ENCODE measurements at regions not wholly inside any gene's neighbourhood (a gene's known extent, or its start where the extent isn't known, plus 50 kb on each side); places are given as distances from the start of the nearest gene placed in this dataset.

- no peak for ATAC-seq (ENCODE audit: low FRiP score)
These were observed 154.0 kb upstream of the C1orf87 start for GRCh38 chr1:60227601-60228000.

GRCh38 chr1:60225486-60225885 lies 151.9 kb upstream of the C1orf87 start:
- ATAC-seq (ENCODE audit: low FRiP score) = no peak
- TF ChIP-seq CTCF (IDR thresholded peaks at IDR 0.05) = no peak
- DNase-seq (ENCODE audit: low spot score) = no peak

More at GRCh38 chr1:60227601-60228000, 154.0 kb upstream of the C1orf87 start:
- no peak for DNase-seq (ENCODE audit: low spot score)
- no peak for TF ChIP-seq CTCF (IDR thresholded peaks at IDR 0.05)

- DNase-seq (ENCODE audit: low spot score) = no peak
- TF ChIP-seq CTCF (IDR thresholded peaks at IDR 0.05) = no peak
- ATAC-seq (ENCODE audit: low FRiP score) = no peak
These were observed 151.0 kb upstream of the C1orf87 start for GRCh38 chr1:60224523-60224922.

GRCh38 chr1:60223158-60223557 lies 149.6 kb upstream of the C1orf87 start:
- DNase-seq (ENCODE audit: low spot score) (no peak), ATAC-seq (ENCODE audit: low FRiP score) (no peak)
- no peak for TF ChIP-seq CTCF (IDR thresholded peaks at IDR 0.05)

GRCh38 chr1:60222360-60223115 lies 149.0 kb upstream of the C1orf87 start:
- no peak for TF ChIP-seq CTCF (IDR thresholded peaks at IDR 0.05)
- ATAC-seq (ENCODE audit: low FRiP score) = no peak
- no peak for DNase-seq (ENCODE audit: low spot score)

- no peak for ATAC-seq (ENCODE audit: low FRiP score)
- no peak for DNase-seq (ENCODE audit: low spot score)
- no peak for TF ChIP-seq CTCF (IDR thresholded peaks at IDR 0.05)
These were observed 139.7 kb upstream of the C1orf87 start for GRCh38 chr1:60213253-60213652.

- no peak for TF ChIP-seq CTCF (IDR thresholded peaks at IDR 0.05)
- no peak for DNase-seq (ENCODE audit: low spot score)
These were observed 122.5 kb upstream of the C1orf87 start for GRCh38 chr1:60196026-60196425.

More at GRCh38 chr1:60196026-60196425, 122.5 kb upstream of the C1orf87 start:
- no peak for ATAC-seq (ENCODE audit: low FRiP score)
